Smooth muscle cell (in vitro differentiated cells): ENCODE measurements at regions not wholly inside any gene's neighbourhood (a gene's known extent, or its start where the extent isn't known, plus 50 kb on each side); places are given as distances from the start of the nearest gene placed in this dataset.
"Not testable (repeated sequence)": the region's sequence is repeated elsewhere in the genome, so short reads cannot be mapped to it uniquely, and the experiment has no call there.

Experiments used
- DNase-seq: peaks from one replicate; lab custom pipeline; 2025; ENCODE audit not compliant: unreplicated experiment; lab: John Stamatoyannopoulos, UW
- H2AFZ ChIP-seq: fragments of 200-600 bp; sonication (generic); 2 replicates; pipeline ENCODE4 v1.6.0; 2016; ENCODE audit warnings: antibody characterized with exemption, low read depth, mild to moderate bottlenecking
- H3F3A ChIP-seq: fragments of 200-600 bp; sonication (generic); 2 replicates; pipeline ENCODE4 v1.6.0; 2017; ENCODE audit warnings: antibody characterized with exemption, low read depth
- H3K27ac ChIP-seq: fragments of 200-600 bp; sonication (generic); 2 replicates; pipeline ENCODE4 v1.5.1; 2016; ENCODE audit warnings: low read depth, mild to moderate bottlenecking
- H3K27me3 ChIP-seq: fragments of 200-600 bp; sonication (generic); 2 replicates; pipeline ENCODE4 v1.6.1; 2016; ENCODE audit warnings: low read depth, mild to moderate bottlenecking
- H3K36me3 ChIP-seq: fragments of 200-600 bp; sonication (generic); 2 replicates; pipeline ENCODE4 v1.5.1; 2016; ENCODE audit warnings: low read depth
- H3K4me1 ChIP-seq: fragments of 200-600 bp; sonication (generic); 2 replicates; pipeline ENCODE4 v1.5.1; 2016; ENCODE audit warnings: low read depth
- H3K4me2 ChIP-seq: fragments of 200-600 bp; sonication (generic); 2 replicates; pipeline ENCODE4 v1.6.0; 2016; ENCODE audit warnings: mild to moderate bottlenecking
- H3K4me3 ChIP-seq: fragments of 200-600 bp; sonication (generic); 2 replicates; pipeline ENCODE4 v1.5.1; 2016; ENCODE audit warnings: mild to moderate bottlenecking
- H3K79me2 ChIP-seq: fragments of 200-600 bp; sonication (generic); 2 replicates; pipeline ENCODE4 v1.6.0; 2016; ENCODE audit warnings: low read depth, mild to moderate bottlenecking
- H3K9ac ChIP-seq: fragments of 200-600 bp; sonication (generic); 2 replicates; pipeline ENCODE4 v1.6.0; 2016; ENCODE audit warnings: low read depth
- H3K9me3 ChIP-seq: fragments of 200-600 bp; sonication (generic); replicated peaks from 2 replicates; pipeline ENCODE4 v1.5.1; 2016; ENCODE audit warnings: low read depth
- H4K20me1 ChIP-seq: fragments of 200-600 bp; sonication (generic); 2 replicates; pipeline ENCODE4 v1.6.0; 2016; ENCODE audit warnings: low read depth
- CTCF ChIP-seq: fragments of 200-600 bp; sonication (generic); IDR thresholded peaks from 2 replicates; pipeline ENCODE4 v1.5.1; 2017; ENCODE audit warnings: borderline replicate concordance, mild to moderate bottlenecking, antibody characterized with exemption; ENCODE audit not compliant: insufficient read depth, poor library complexity, severe bottlenecking
- WGBS: methylation state at CpG from one replicate; pipeline ENCODE4 v1.1.7; 2016; ENCODE audit warnings: low lambda C conversion rate; 5-methylcytosine and 5-hydroxymethylcytosine counted together

GRCh38 chr15:45873781-45874180, 239.0 kb downstream of the SQOR start:
- Histone ChIP-seq H4K20me1 (no peaks in the 10 kb centered on the region), H3K4me3 (no peak overlapping the region), H2AFZ (no peak overlapping the region), H3K9ac (no peak overlapping the region), H3K4me2 (no peak overlapping the region), H3K4me1 (no peaks in the 10 kb centered on the region), H3K9me3 (peaks cover 3% of the 10 kb centered on the region), H3K27me3 (no peaks in the 10 kb centered on the region), H3K79me2 (no peaks in the 10 kb centered on the region), H3K27ac (no peak overlapping the region), H3F3A (no peaks in the 10 kb centered on the region), H3K36me3 (no peaks in the 10 kb centered on the region)
- WGBS = 88% methylated on average over 3 of the region's 3 CpGs
- TF ChIP-seq CTCF = no peak
- no peak for DNase-seq

GRCh38 chr15:45874566-45874965, 239.7 kb downstream of the SQOR start:
- H3K36me3 ChIP-seq, DNase-seq, H3K27me3 ChIP-seq, H3K27ac ChIP-seq, H4K20me1 ChIP-seq, H2AFZ ChIP-seq, H3K4me1 ChIP-seq, H3K79me2 ChIP-seq, H3K4me2 ChIP-seq, H3K9ac ChIP-seq, H3K9me3 ChIP-seq, H3F3A ChIP-seq, H3K4me3 ChIP-seq: not testable (repeated sequence)
- WGBS = 96% methylated on average over 2 of the region's 2 CpGs

- no peaks in the 10 kb centered on the region for H3K9me3 ChIP-seq
- no peaks in the 10 kb centered on the region for H3K79me2 ChIP-seq
- no peak overlapping the region for H2AFZ ChIP-seq
- DNase-seq = no peak
- no peak overlapping the region for H3K9ac ChIP-seq
- TF ChIP-seq CTCF = no peak
- no peak overlapping the region for H3K4me3 ChIP-seq
- H3K4me2 ChIP-seq = no peak overlapping the region
- H3K27me3 ChIP-seq = no peaks in the 10 kb centered on the region
- H4K20me1 ChIP-seq = no peaks in the 10 kb centered on the region
- no peaks in the 10 kb centered on the region for H3K4me1 ChIP-seq
- H3F3A ChIP-seq = no peaks in the 10 kb centered on the region
- no peak overlapping the region for H3K27ac ChIP-seq
- H3K36me3 ChIP-seq = no peaks in the 10 kb centered on the region
- 97% methylated on average over 2 of the region's 2 CpGs for WGBS
Observed at GRCh38 chr15:45884289-45884688, 249.5 kb downstream of the SQOR start.

GRCh38 chr15:45884755-45885445, 250.1 kb downstream of the SQOR start:
- no peaks in the 10 kb centered on the region for H3K36me3 ChIP-seq
- no peak for TF ChIP-seq CTCF

More at GRCh38 chr15:45884755-45885445, 250.1 kb downstream of the SQOR start:
- Histone ChIP-seq H4K20me1 (no peaks in the 10 kb centered on the region), H3K4me2 (no peak overlapping the region), H3K27me3 (no peaks in the 10 kb centered on the region), H3F3A (no peaks in the 10 kb centered on the region), H3K79me2 (no peaks in the 10 kb centered on the region), H3K4me3 (no peak overlapping the region), H3K9me3 (no peaks in the 10 kb centered on the region), H2AFZ (no peak overlapping the region), H3K9ac (no peak overlapping the region), H3K27ac (no peak overlapping the region), H3K4me1 (no peaks in the 10 kb centered on the region)
- WGBS = 93% methylated on average over 6 of the region's 6 CpGs
- DNase-seq = no peak
